SK-N-SH (cell line): ENCODE measurements at regions not wholly inside any gene's neighbourhood (a gene's known extent, or its start where the extent isn't known, plus 50 kb on each side); places are given as distances from the start of the nearest gene placed in this dataset.

Experiments
- CTCF ChIA-PET: fragments of 300-600, 350-600 bp; formaldehyde crosslinking; extraction: SDS; loops from one replicate; lab custom pipeline; 2021; lab: Yijun Ruan, JAX
- POLR2A ChIA-PET: fragments of 350-600 bp; sonication (Branson Sonifier 250); formaldehyde crosslinking; extraction: SDS; loops from one replicate; lab custom pipeline; 2020; ENCODE audit warnings: antibody characterized with exemption, inconsistent platforms; lab: Yijun Ruan, JAX
- DNase-seq: peaks from one replicate; pipeline ENCODE4 v3.0.0; 2012
- H2AFZ ChIP-seq: fragments of 200-600 bp; sonication (generic); 2 replicates; pipeline ENCODE4 v1.8.1; 2016; ENCODE audit warnings: antibody characterized with exemption, mild to moderate bottlenecking, low read depth
- H3F3A ChIP-seq: fragments of 200-600 bp; sonication (generic); replicated peaks from 2 replicates; pipeline ENCODE3; 2016; ENCODE audit warnings: antibody characterized with exemption, mild to moderate bottlenecking; ENCODE audit not compliant: insufficient read depth
- H3K27ac ChIP-seq, 2 experiments: fragments of 200-500 bp in 1 of 2; fragments of 200-600 bp in 1 of 2; sonication (Bioruptor generic) in 1 of 2; sonication (generic), shearing (Covaris generic) in 1 of 2; 2 replicates each; pipeline versions ENCODE4 v1.5.1 to v1.6.1; 2014 to 2016; ENCODE audit warnings: low read depth in 2 of 2, inconsistent platforms in 1 of 2, low read length in 1 of 2, mild to moderate bottlenecking in 1 of 2, mixed read lengths in 1 of 2
- H3K27me3 ChIP-seq: fragments of 200-600 bp; sonication (generic), shearing (Covaris generic); 2 replicates; pipeline ENCODE4 v1.6.1; 2016; ENCODE audit warnings: mixed run types; ENCODE audit not compliant: insufficient read depth
- H3K36me3 ChIP-seq, 2 experiments: fragments of 200-500 bp in 1 of 2; fragments of 200-600 bp in 1 of 2; sonication (Bioruptor generic) in 1 of 2; sonication (generic) in 1 of 2; replicated peaks in 1 of 2; 2 replicates each; pipeline versions ENCODE3 to v1.5.1; 2014 to 2016; ENCODE audit warnings: low read length in 1 of 2, mild to moderate bottlenecking in 1 of 2; ENCODE audit not compliant: insufficient read depth in 2 of 2, control insufficient read depth in 1 of 2
- H3K4me1 ChIP-seq, 2 experiments: fragments of 200-500 bp in 1 of 2; fragments of 200-600 bp in 1 of 2; sonication (Bioruptor generic) in 1 of 2; sonication (generic), shearing (Covaris generic) in 1 of 2; 2 replicates each; pipeline versions ENCODE4 v1.5.1 to v1.6.1; 2014 to 2016; ENCODE audit warnings: low read depth in 1 of 2, low read length in 1 of 2, mixed run types in 1 of 2; ENCODE audit not compliant: insufficient read depth in 2 of 2, control insufficient read depth in 1 of 2
- H3K4me2 ChIP-seq: fragments of 200-600 bp; sonication (generic), shearing (Covaris generic); 2 replicates; pipeline ENCODE4 v1.6.1; 2017; ENCODE audit warnings: mixed run types
- H3K4me3 ChIP-seq, 2 experiments: fragments of 200-500 bp in 1 of 2; fragments of 200-600 bp in 1 of 2; sonication (Bioruptor generic) in 1 of 2; sonication (generic), shearing (Covaris generic) in 1 of 2; 2 replicates each; pipeline versions ENCODE4 v1.5.1 to v1.8.1; 2014 to 2016; ENCODE audit warnings: low read depth in 2 of 2, inconsistent platforms in 1 of 2, low read length in 1 of 2, mild to moderate bottlenecking in 1 of 2, mixed read lengths in 1 of 2, moderate library complexity in 1 of 2
- H3K79me2 ChIP-seq: fragments of 200-600 bp; sonication (generic); 2 replicates; pipeline ENCODE4 v1.8.1; 2017; ENCODE audit warnings: mild to moderate bottlenecking; ENCODE audit not compliant: insufficient read depth
- H3K9ac ChIP-seq: fragments of 200-600 bp; sonication (generic); 2 replicates; pipeline ENCODE4 v1.6.1; 2017; ENCODE audit warnings: mixed run types
- H3K9me2 ChIP-seq: fragments of 200-600 bp; sonication (generic); 2 replicates; pipeline ENCODE4 v1.6.1; 2017; ENCODE audit warnings: mixed run types
- H3K9me3 ChIP-seq: fragments of 200-600 bp; sonication (generic); 2 replicates; pipeline ENCODE4 v1.6.1; 2017; ENCODE audit warnings: mixed run types, mild to moderate bottlenecking, moderate library complexity
- H4K20me1 ChIP-seq: fragments of 200-600 bp; sonication (generic); 2 replicates; pipeline ENCODE4 v1.6.1; 2017; ENCODE audit warnings: mild to moderate bottlenecking, mixed run types; ENCODE audit not compliant: insufficient read depth
- ELF1 ChIP-seq: IDR thresholded peaks from 2 replicates; pipeline ENCODE4 v1.4.0; 2012
- FOXM1 ChIP-seq: IDR thresholded peaks from 2 replicates; pipeline ENCODE4 v1.4.0; 2012; ENCODE audit warnings: low read depth, mild to moderate bottlenecking
- GABPA ChIP-seq: IDR thresholded peaks from 2 replicates; pipeline ENCODE4 v1.4.0; 2012; ENCODE audit warnings: low read depth, mild to moderate bottlenecking
- GATA2 ChIP-seq: sonication (generic); formaldehyde crosslinking; IDR thresholded peaks from 2 replicates; pipeline ENCODE4 v1.5.0; 2020; ENCODE audit warnings: mild to moderate bottlenecking, missing genetic modification reagents
- IRF3 ChIP-seq: fragments of 150-350 bp; IDR thresholded peaks from 2 replicates; pipeline ENCODE4 v1.6.1; 2016; ENCODE audit warnings: mild to moderate bottlenecking, low read depth, low read length
- NRF1 ChIP-seq: IDR thresholded peaks from 2 replicates; pipeline ENCODE4 v1.6.1; 2012; ENCODE audit warnings: low read depth, mild to moderate bottlenecking, low read length
- PBX3 ChIP-seq: IDR thresholded peaks from 2 replicates; pipeline ENCODE4; 2012
- RAD21 ChIP-seq: IDR thresholded peaks from 2 replicates; pipeline ENCODE4 v1.6.1; 2012; ENCODE audit warnings: mild to moderate bottlenecking, low read length
- RCOR1 ChIP-seq: fragments of 150-350 bp; IDR thresholded peaks from 2 replicates; pipeline ENCODE4 v1.6.1; 2017; ENCODE audit warnings: antibody characterized with exemption, low read length
- RXRA ChIP-seq: IDR thresholded peaks from 2 replicates; pipeline ENCODE4 v1.4.0; 2012; ENCODE audit warnings: low read depth, mild to moderate bottlenecking, borderline replicate concordance
- SIN3A ChIP-seq: IDR thresholded peaks from 2 replicates; pipeline ENCODE4 v1.6.1; 2012; ENCODE audit warnings: low read depth, mild to moderate bottlenecking, low read length, moderate library complexity, borderline replicate concordance
- SMC3 ChIP-seq: IDR thresholded peaks from 2 replicates; pipeline ENCODE4 v1.6.1; 2012; ENCODE audit warnings: low read depth, low read length, improper control_type of control experiment
- USF1 ChIP-seq: IDR thresholded peaks from 2 replicates; pipeline ENCODE4 v1.4.0; 2012; ENCODE audit warnings: low read depth, borderline replicate concordance
- YY1 ChIP-seq: IDR thresholded peaks from 2 replicates; pipeline ENCODE4 v1.4.0; 2012; ENCODE audit warnings: low read depth, mild to moderate bottlenecking
- ZBTB33 ChIP-seq: IDR thresholded peaks from 2 replicates; pipeline ENCODE4 v1.4.0; 2012; ENCODE audit warnings: low read depth, borderline replicate concordance
- WGBS: methylation state at CpG from one replicate; pipeline ENCODE4 v1.1.6; 2017; ENCODE audit warnings: low lambda C conversion rate; 5-methylcytosine and 5-hydroxymethylcytosine counted together

- ChIA-PET CTCF (no interaction called here), POLR2A (no interaction called here)
- no peak for DNase-seq
- Histone ChIP-seq H3K9ac (no peak overlapping the region), H3K4me3 (no peak overlapping the region), H3K36me3 (no peaks in the 10 kb centered on the region), H3K9me2 (no peaks in the 10 kb centered on the region), H3K79me2 (no peaks in the 10 kb centered on the region), H4K20me1 (no peaks in the 10 kb centered on the region), H2AFZ (no peak overlapping the region), H3F3A (no peaks in the 10 kb centered on the region), H3K27ac (no peak overlapping the region), H3K9me3 (no peaks in the 10 kb centered on the region), H3K4me2 (no peak overlapping the region), H3K4me1 (no peaks in the 10 kb centered on the region), H3K27me3 (peaks cover 24% of the 10 kb centered on the region; the same call in 1 of the 2 replicates)
- 57% methylated on average over 5 of the region's 7 CpGs for WGBS
- no peak for TF ChIP-seq SMC3
Measured at GRCh38 chr2:120497261-120497977, 151.5 kb downstream of the INHBB start.

- POLR2A ChIA-PET: no interaction called here
- H3K4me2 ChIP-seq: no peak overlapping the region
- H3K79me2 ChIP-seq: no peaks in the 10 kb centered on the region
- DNase-seq: no peak
- H3F3A ChIP-seq: no peaks in the 10 kb centered on the region
- CTCF ChIA-PET: no interaction called here
- H3K36me3 ChIP-seq: no peaks in the 10 kb centered on the region
- no peak overlapping the region for H2AFZ ChIP-seq
- no peak overlapping the region for H3K27ac ChIP-seq
- no peaks in the 10 kb centered on the region for H4K20me1 ChIP-seq
- no peaks in the 10 kb centered on the region for H3K4me1 ChIP-seq
- H3K27me3 ChIP-seq: peaks cover 24% of the 10 kb centered on the region; the same call in 1 of the 2 replicates
- no peak for TF ChIP-seq FOXM1
- no peak for TF ChIP-seq RCOR1
- no peak for TF ChIP-seq ELF1
- no peak for TF ChIP-seq USF1
- no peak for TF ChIP-seq RAD21
- no peak for TF ChIP-seq ZBTB33
- TF ChIP-seq GATA2 (CRISPR knock-in tag): no peak
- no peak for TF ChIP-seq YY1
- no peak for TF ChIP-seq SMC3
- no peak for TF ChIP-seq PBX3
- no peak for TF ChIP-seq RXRA
- no peak for TF ChIP-seq NRF1
- TF ChIP-seq GABPA: no peak
- no peak for TF ChIP-seq SIN3A
- TF ChIP-seq IRF3: no peak
- H3K9me2 ChIP-seq: no peaks in the 10 kb centered on the region
- H3K4me3 ChIP-seq: no peak overlapping the region
- H3K9me3 ChIP-seq: no peaks in the 10 kb centered on the region
- no peak overlapping the region for H3K9ac ChIP-seq
- 43% methylated on average over 3 of the region's 3 CpGs for WGBS
Measured at GRCh38 chr2:120498121-120498520, 152.2 kb downstream of the INHBB start.
